Retinal pigment epithelial cell (primary cell): ENCODE measurements at regions not wholly inside any gene's neighbourhood (a gene's known extent, or its start where the extent isn't known, plus 50 kb on each side); places are given as distances from the start of the nearest gene placed in this dataset.

ENCODE experiments used
- DNase-seq: peaks from one replicate; pipeline ENCODE4 v3.0.0-alpha.2; 2010; ENCODE audit warnings: low read depth
- H3K4me3 ChIP-seq: 2 replicates; pipeline ENCODE4 v1.5.1; 2011; ENCODE audit warnings: mild to moderate bottlenecking, low read length, control low read depth, moderate library complexity
- CTCF ChIP-seq: conservative IDR thresholded peaks from 2 replicates; pipeline ENCODE4 v1.5.1; 2011; ENCODE audit warnings: low read depth, low read length, control low read depth, inconsistent platforms

GRCh38 chr14:42110167-42110566 lies 503.5 kb downstream of the LRFN5 start:
- DNase-seq: no peak
- peak; percentile 60 for TF ChIP-seq CTCF
- no peak overlapping the region for H3K4me3 ChIP-seq

GRCh38 chr14:42095155-42095554 lies 488.5 kb downstream of the LRFN5 start:
- TF ChIP-seq CTCF: no peak
- DNase-seq: no peak

GRCh38 chr14:42090122-42090521 lies 483.4 kb downstream of the LRFN5 start:
- H3K4me3 ChIP-seq: no peak overlapping the region
- TF ChIP-seq CTCF: no peak
- no peak for DNase-seq

More at GRCh38 chr14:42095155-42095554, 488.5 kb downstream of the LRFN5 start:
- no peak overlapping the region for H3K4me3 ChIP-seq

- H3K4me3 ChIP-seq: no peak overlapping the region
- no peak for DNase-seq
- no peak for TF ChIP-seq CTCF
Measured at GRCh38 chr14:42079911-42080310, 473.2 kb downstream of the LRFN5 start.

- no peak for DNase-seq
- no peak overlapping the region for H3K4me3 ChIP-seq
- no peak for TF ChIP-seq CTCF
Measured at GRCh38 chr14:42078345-42078744, 471.7 kb downstream of the LRFN5 start.

GRCh38 chr14:42070031-42070430 lies 463.4 kb downstream of the LRFN5 start:
- no peak for DNase-seq
- H3K4me3 ChIP-seq: no peak overlapping the region
- TF ChIP-seq CTCF: no peak

GRCh38 chr14:42057111-42057510 lies 450.4 kb downstream of the LRFN5 start:
- no peak for TF ChIP-seq CTCF
- no peak overlapping the region for H3K4me3 ChIP-seq
- peak; percentile 24 for DNase-seq
